ENCODE measurements at regions not wholly inside any gene's neighbourhood (a gene's known extent, or its start where the extent isn't known, plus 50 kb on each side); places are given as distances from the start of the nearest gene placed in this dataset.

GRCh38 chr15:88748651-88749050, 54.6 kb upstream of the ACAN start:
- no peaks in the 10 kb centered on the region for H3K36me3 Mint-ChIP-seq (ENCODE audit: low read depth)
- H3K4me3 Mint-ChIP-seq: no peak overlapping the region
- H3K27me3 Mint-ChIP-seq (ENCODE audit: low read depth): peaks cover 15% of the 10 kb centered on the region

GRCh38 chr15:88749699-88750098, 53.5 kb upstream of the ACAN start:
- Mint-ChIP-seq H3K27ac (no peak overlapping the region), H3K36me3 (ENCODE audit: low read depth) (no peaks in the 10 kb centered on the region), H3K9me3 (no peaks in the 10 kb centered on the region), H3K27me3 (ENCODE audit: low read depth) (peaks cover 16% of the 10 kb centered on the region), H3K4me1 (peaks cover 10% of the 10 kb centered on the region), H3K4me3 (no peak overlapping the region)
- TF ChIP-seq CTCF (IDR thresholded peaks at IDR 0.05; ENCODE audit: unreplicated experiment in 3 of 3): no peak

More at GRCh38 chr15:88748651-88749050, 54.6 kb upstream of the ACAN start:
- peaks cover 15% of the 10 kb centered on the region for H3K4me1 Mint-ChIP-seq
- TF ChIP-seq CTCF (IDR thresholded peaks at IDR 0.05; ENCODE audit: unreplicated experiment in 3 of 3): no peak
- no peak overlapping the region for H3K27ac Mint-ChIP-seq
- no peaks in the 10 kb centered on the region for H3K9me3 Mint-ChIP-seq

GRCh38 chr15:88752501-88752900, 50.7 kb upstream of the ACAN start:
- H3K27ac Mint-ChIP-seq: no peak overlapping the region
- no peak overlapping the region for H3K4me3 Mint-ChIP-seq
- H3K9me3 Mint-ChIP-seq: no peaks in the 10 kb centered on the region
- no peaks in the 10 kb centered on the region for H3K36me3 Mint-ChIP-seq (ENCODE audit: low read depth)
- peaks cover 5% of the 10 kb centered on the region for H3K4me1 Mint-ChIP-seq
- no peak for TF ChIP-seq CTCF (IDR thresholded peaks at IDR 0.05; ENCODE audit: unreplicated experiment in 3 of 3)
- H3K27me3 Mint-ChIP-seq (ENCODE audit: low read depth): peaks cover 20% of the 10 kb centered on the region

- no peaks in the 10 kb centered on the region for H3K36me3 Mint-ChIP-seq (ENCODE audit: low read depth)
- no peak overlapping the region for H3K27ac Mint-ChIP-seq
- H3K9me3 Mint-ChIP-seq: no peaks in the 10 kb centered on the region
- TF ChIP-seq CTCF (IDR thresholded peaks at IDR 0.05; ENCODE audit: unreplicated experiment in 3 of 3): no peak
- H3K4me3 Mint-ChIP-seq: no peak overlapping the region
- H3K27me3 Mint-ChIP-seq (ENCODE audit: low read depth): peaks cover 20% of the 10 kb centered on the region
- peaks cover 5% of the 10 kb centered on the region for H3K4me1 Mint-ChIP-seq
Measured at GRCh38 chr15:88752951-88753350, 50.3 kb upstream of the ACAN start.
